Fibroblast of pulmonary artery (primary cell): ENCODE measurements at regions not wholly inside any gene's neighbourhood (a gene's known extent, or its start where the extent isn't known, plus 50 kb on each side); places are given as distances from the start of the nearest gene placed in this dataset.
A peak's percentile ranks its signal among the peaks of the same experiment; 100 is the strongest.

Experiments
- DNase-seq: peaks from one replicate; pipeline ENCODE4 v3.0.0-alpha.2; 2010; ENCODE audit warnings: low read depth
- H3K4me3 ChIP-seq: replicated peaks from 2 replicates; pipeline ENCODE4 v1.5.1; 2011; ENCODE audit warnings: low read depth, mild to moderate bottlenecking, control low read depth, low read length, moderate library complexity
- CTCF ChIP-seq: IDR thresholded peaks from 2 replicates; pipeline ENCODE4 v1.5.1; 2011; ENCODE audit warnings: mild to moderate bottlenecking, control low read depth, low read length, inconsistent platforms; ENCODE audit errors: missing control alignments

DNA sequence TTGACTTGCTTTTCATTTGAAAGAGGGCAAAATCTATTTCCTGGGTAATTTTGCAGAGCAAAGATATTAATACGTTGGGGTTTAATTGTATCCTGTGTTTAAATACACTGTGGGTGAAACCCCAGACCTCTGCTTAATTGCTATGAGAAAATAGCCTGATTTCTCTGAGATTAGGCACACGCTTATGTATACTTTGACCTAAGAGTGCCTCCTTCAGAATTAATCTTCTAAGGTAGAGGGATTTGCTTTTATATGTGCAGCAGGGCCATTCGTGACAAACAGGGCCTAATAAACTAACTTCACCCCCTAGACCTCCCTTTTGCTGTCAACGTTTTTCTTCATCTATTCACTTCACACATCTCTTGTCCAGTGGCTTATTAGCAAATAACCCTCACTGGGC lies 216.9 kb upstream of the ADGRL2 start:
- no peak overlapping the region for H3K4me3 ChIP-seq
- TF ChIP-seq CTCF = no peak
- no peak for DNase-seq

DNA sequence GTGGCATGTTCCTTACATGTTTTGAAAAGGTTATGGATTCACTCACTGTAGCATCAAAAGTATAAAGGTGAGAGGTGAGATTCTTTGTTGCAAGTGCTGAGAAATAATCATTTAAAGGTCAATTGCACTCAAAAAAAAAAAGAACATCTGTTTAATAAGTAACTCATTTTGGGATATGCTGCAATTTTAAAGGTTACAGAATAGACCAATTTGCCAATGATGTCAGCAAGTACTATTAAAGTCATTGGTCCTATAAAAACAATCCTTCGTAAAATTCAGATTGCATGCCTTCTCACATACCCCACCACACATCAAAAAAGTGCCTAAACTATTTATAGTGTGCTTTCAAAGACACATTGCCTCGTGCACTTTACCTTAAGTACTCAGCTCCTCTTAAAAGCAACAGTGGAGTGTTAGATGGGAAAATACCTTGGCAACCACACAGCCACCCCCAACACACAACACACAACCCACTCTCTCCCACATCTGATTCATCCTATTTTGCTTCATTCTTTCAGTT lies 218.2 kb upstream of the ADGRL2 start:
- H3K4me3 ChIP-seq = no peak overlapping the region
- TF ChIP-seq CTCF = no peak
- DNase-seq = peak; percentile 8

GRCh38 chr1:81578867-81579266 lies 221.9 kb upstream of the ADGRL2 start:
- no peak for TF ChIP-seq CTCF
- no peak for DNase-seq
- H3K4me3 ChIP-seq = no peak overlapping the region

DNA sequence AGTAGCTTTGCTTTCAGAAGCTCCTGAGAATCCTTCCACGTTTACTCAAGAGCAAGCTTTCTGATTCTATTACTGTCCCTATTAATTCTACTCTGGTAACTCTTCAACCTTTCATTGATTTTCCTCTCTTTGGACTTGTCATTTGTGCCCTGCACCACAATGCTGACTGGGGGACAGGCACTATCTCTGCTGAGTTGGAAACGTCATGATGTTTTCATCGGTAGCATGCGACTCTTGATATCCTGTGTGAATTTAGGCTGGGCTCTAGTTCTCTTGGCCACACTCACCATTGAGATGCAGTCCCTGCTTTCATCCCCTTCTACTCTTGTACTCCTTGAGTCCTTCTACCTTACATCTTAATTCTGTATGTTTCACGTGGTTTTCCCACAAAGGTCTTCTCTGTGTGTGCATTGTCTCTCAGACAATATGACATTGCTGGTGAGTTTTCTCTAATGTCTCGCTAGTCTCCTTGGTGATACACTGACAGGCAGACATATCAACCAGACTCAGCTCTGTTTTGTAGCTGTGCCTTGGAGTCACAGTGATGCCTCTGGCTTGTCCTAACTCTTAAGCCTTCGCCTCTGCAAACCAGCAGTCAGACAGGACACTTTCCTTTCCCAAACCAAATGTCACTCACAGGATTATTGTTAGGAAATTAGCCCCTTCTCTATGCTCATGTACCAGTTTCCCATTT lies 223.6 kb upstream of the ADGRL2 start:
- H3K4me3 ChIP-seq = no peak overlapping the region
- DNase-seq = no peak
- TF ChIP-seq CTCF = no peak

GRCh38 chr1:81574408-81574807 lies 226.3 kb upstream of the ADGRL2 start:
- no peak for DNase-seq
- no peak overlapping the region for H3K4me3 ChIP-seq

GRCh38 chr1:81573458-81573857 lies 227.3 kb upstream of the ADGRL2 start:
- H3K4me3 ChIP-seq = no peak overlapping the region
- DNase-seq = no peak
- no peak for TF ChIP-seq CTCF

More at GRCh38 chr1:81574408-81574807, 226.3 kb upstream of the ADGRL2 start:
- no peak for TF ChIP-seq CTCF

DNA sequence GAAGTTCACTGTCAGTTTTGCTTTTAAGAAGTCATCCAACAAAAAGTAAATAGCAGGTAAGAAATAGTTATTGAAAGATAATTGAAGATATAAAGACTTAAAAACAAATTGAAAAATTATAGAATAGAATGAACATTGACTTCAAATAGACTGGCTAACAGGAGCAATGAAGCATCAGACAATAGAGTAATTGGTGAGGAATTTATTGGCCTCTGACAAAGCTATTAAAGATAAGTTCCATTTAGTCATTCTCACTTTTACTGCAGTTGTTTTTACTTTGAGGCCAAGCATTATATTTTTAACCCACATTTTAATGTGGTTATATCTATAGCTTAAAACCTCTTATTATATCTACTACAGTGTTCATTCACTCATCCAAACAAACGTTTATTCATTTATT lies 228.8 kb upstream of the ADGRL2 start:
- DNase-seq = no peak
- no peak for TF ChIP-seq CTCF
- H3K4me3 ChIP-seq = no peak overlapping the region
